HG03558 (cell line): ENCODE measurements at regions not wholly inside any gene's neighbourhood (a gene's known extent, or its start where the extent isn't known, plus 50 kb on each side); places are given as distances from the start of the nearest gene placed in this dataset.
"Not testable (repeated sequence)": the region's sequence is repeated elsewhere in the genome, so short reads cannot be mapped to it uniquely, and the experiment has no call there.

Source experiments
- ATAC-seq: cut with Tn5 transposase; IDR thresholded peaks from one replicate; pipeline ENCODE4 v1.9.1; 2021; ENCODE audit warnings: moderate number of reproducible peaks; ENCODE audit not compliant: unreplicated experiment; ENCODE audit errors: extremely low read depth

GRCh38 chr11:19420868-19421533, 180.3 kb upstream of the E2F8 start:
- no peak for ATAC-seq

- ATAC-seq = no peak
These were observed 179.1 kb upstream of the E2F8 start for GRCh38 chr11:19419808-19420207.

- ATAC-seq = no peak
These were observed 178.4 kb upstream of the E2F8 start for GRCh38 chr11:19419021-19419750.

GRCh38 chr11:19418221-19418620, 177.5 kb upstream of the E2F8 start:
- ATAC-seq = no peak

GRCh38 chr11:19412070-19412469, 171.3 kb upstream of the E2F8 start:
- not testable (repeated sequence) for ATAC-seq

GRCh38 chr11:19410032-19410431, 169.3 kb upstream of the E2F8 start:
- ATAC-seq = peak; percentile 75

- no peak for ATAC-seq
These were observed 168.6 kb upstream of the E2F8 start for GRCh38 chr11:19409307-19409706.

GRCh38 chr11:19407677-19408270, 167.0 kb upstream of the E2F8 start:
- no peak for ATAC-seq

- no peak for ATAC-seq
These were observed 165.2 kb upstream of the E2F8 start for GRCh38 chr11:19405966-19406365.

GRCh38 chr11:19404787-19405186, 164.0 kb upstream of the E2F8 start:
- no peak for ATAC-seq

- ATAC-seq = no peak
These were observed 162.6 kb upstream of the E2F8 start for GRCh38 chr11:19403196-19403895.

- ATAC-seq = no peak
These were observed 159.6 kb upstream of the E2F8 start for GRCh38 chr11:19400296-19400695.

- ATAC-seq = no peak
These were observed 158.2 kb upstream of the E2F8 start for GRCh38 chr11:19398772-19399527.

GRCh38 chr11:19398273-19398672, 157.5 kb upstream of the E2F8 start:
- no peak for ATAC-seq

GRCh38 chr11:19395050-19395449, 154.3 kb upstream of the E2F8 start:
- ATAC-seq = no peak

- no peak for ATAC-seq
These were observed 153.8 kb upstream of the E2F8 start for GRCh38 chr11:19394525-19395016.

- ATAC-seq = no peak
These were observed 153.2 kb upstream of the E2F8 start for GRCh38 chr11:19393941-19394340.

GRCh38 chr11:19392847-19393518, 152.2 kb upstream of the E2F8 start:
- no peak for ATAC-seq

GRCh38 chr11:19392321-19392720, 151.6 kb upstream of the E2F8 start:
- no peak for ATAC-seq

- no peak for ATAC-seq
These were observed 150.9 kb upstream of the E2F8 start for GRCh38 chr11:19391652-19392051.
